IMR-90 (cell line): ENCODE measurements at regions not wholly inside any gene's neighbourhood (a gene's known extent, or its start where the extent isn't known, plus 50 kb on each side); places are given as distances from the start of the nearest gene placed in this dataset.

Experiments
- ATAC-seq: fragments of 200-7000 bp; cut with Tn5 transposase; 2 replicates; pipeline ENCODE4 v1.9.1; 2020; ENCODE audit warnings: low read depth, mild to moderate bottlenecking, moderate library complexity
- BruUV-seq: library from RNA; stranded (reverse); fragments of 400-500 nt; replicated peaks from 2 replicates; lab custom pipeline; 2021; lab: Mats Ljungman, UMichigan
- CTCF ChIA-PET: fragments of 300-600 bp; formaldehyde crosslinking; extraction: SDS; loops from one replicate; lab custom pipeline; 2021; ENCODE audit warnings: antibody characterized with exemption; lab: Yijun Ruan, JAX
- POLR2A ChIA-PET: fragments of 300-600 bp; sonication (Branson Sonifier 250); formaldehyde crosslinking; loops from one replicate; lab custom pipeline; 2022; ENCODE audit warnings: antibody characterized with exemption; ENCODE audit not compliant: unreplicated experiment; lab: Charles Lee
- DNase-seq: peaks from one replicate; pipeline ENCODE4 v3.0.0; 2013
- H2AFZ ChIP-seq: replicated peaks from 2 replicates; pipeline ENCODE3; 2013; ENCODE audit warnings: low read length, mild to moderate bottlenecking; ENCODE audit not compliant: poor library complexity
- H2AK5ac ChIP-seq: 2 replicates; pipeline ENCODE4 v1.6.1; 2013; ENCODE audit warnings: low read depth, low read length, inconsistent platforms
- H2AK9ac ChIP-seq: replicated peaks from 2 replicates; pipeline ENCODE3; 2013; ENCODE audit warnings: mild to moderate bottlenecking, low read depth, low read length, moderate library complexity; ENCODE audit not compliant: poor library complexity
- H2BK120ac ChIP-seq: 2 replicates; pipeline ENCODE4 v1.6.1; 2013; ENCODE audit warnings: low read depth, low read length, inconsistent platforms
- H2BK15ac ChIP-seq: 3 replicates; pipeline ENCODE4 v1.6.1; 2013; ENCODE audit warnings: low read depth, low read length, inconsistent platforms
- H2BK20ac ChIP-seq: 2 replicates; pipeline ENCODE4 v1.6.1; 2013; ENCODE audit warnings: low read depth, mild to moderate bottlenecking, inconsistent platforms, low read length, moderate library complexity
- H2BK5ac ChIP-seq: 2 replicates; pipeline ENCODE4 v1.6.1; 2013; ENCODE audit warnings: mild to moderate bottlenecking, low read depth, low read length, inconsistent platforms; ENCODE audit not compliant: poor library complexity, severe bottlenecking
- H3K14ac ChIP-seq: replicated peaks from 2 replicates; pipeline ENCODE4 v1.6.1; 2013; ENCODE audit warnings: low read depth, low read length, inconsistent platforms
- H3K18ac ChIP-seq: 2 replicates; pipeline ENCODE4 v1.6.1; 2013; ENCODE audit warnings: low read depth, low read length, control low read depth
- H3K23ac ChIP-seq: 2 replicates; pipeline ENCODE4 v1.6.1; 2013; ENCODE audit warnings: low read depth, low read length, inconsistent platforms
- H3K27ac ChIP-seq: 2 replicates; pipeline ENCODE4 v1.5.1; 2013; ENCODE audit warnings: mild to moderate bottlenecking, control low read depth, low read length; ENCODE audit not compliant: insufficient read depth
- H3K27me3 ChIP-seq: 2 replicates; pipeline ENCODE4 v1.6.1; 2013; ENCODE audit warnings: low read length; ENCODE audit not compliant: control insufficient read depth, insufficient read depth
- H3K36me3 ChIP-seq: 2 replicates; pipeline ENCODE4 v1.6.1; 2013; ENCODE audit warnings: low read length, mixed read lengths; ENCODE audit not compliant: control insufficient read depth, insufficient read depth
- H3K4ac ChIP-seq: 2 replicates; pipeline ENCODE4 v1.6.1; 2013; ENCODE audit warnings: low read depth, low read length, inconsistent platforms
- H3K4me1 ChIP-seq: 2 replicates; pipeline ENCODE4 v1.6.1; 2013; ENCODE audit warnings: low read length, mixed read lengths; ENCODE audit not compliant: control insufficient read depth, insufficient read depth
- H3K4me2 ChIP-seq: 2 replicates; pipeline ENCODE4 v1.6.1; 2013; ENCODE audit warnings: low read depth, mild to moderate bottlenecking, control low read depth, low read length, moderate library complexity
- H3K4me3 ChIP-seq: 2 replicates; pipeline ENCODE4 v1.5.1; 2013; ENCODE audit warnings: low read depth, mild to moderate bottlenecking, control low read depth, low read length, moderate library complexity; ENCODE audit not compliant: insufficient read depth
- H3K56ac ChIP-seq: 2 replicates; pipeline ENCODE4 v1.6.1; 2013; ENCODE audit warnings: low read length, inconsistent platforms; ENCODE audit not compliant: insufficient read depth; ENCODE audit errors: extremely low read depth
- H3K79me1 ChIP-seq, 2 experiments: 2 replicates each; pipeline ENCODE4 v1.6.1; 2013; ENCODE audit warnings: low read length in 2 of 2, inconsistent platforms in 1 of 2, low read depth in 1 of 2
- H3K9ac ChIP-seq: 2 replicates; pipeline ENCODE4 v1.6.1; 2013; ENCODE audit warnings: low read depth, low read length, control low read depth
- H3K9me1 ChIP-seq: 2 replicates; pipeline ENCODE4 v1.6.1; 2013; ENCODE audit warnings: low read length, inconsistent platforms; ENCODE audit not compliant: insufficient read depth
- H3K9me3 ChIP-seq: 2 replicates; pipeline ENCODE4 v1.6.1; 2013; ENCODE audit warnings: low read length; ENCODE audit not compliant: control insufficient read depth, insufficient read depth
- H4K20me1 ChIP-seq: 2 replicates; pipeline ENCODE4 v1.6.1; 2013; ENCODE audit warnings: low read length, inconsistent platforms; ENCODE audit not compliant: insufficient read depth
- H4K5ac ChIP-seq: 2 replicates; pipeline ENCODE4 v1.6.1; 2013; ENCODE audit warnings: mild to moderate bottlenecking, low read depth, low read length, control low read depth
- H4K8ac ChIP-seq, 2 experiments: 2 replicates each; pipeline ENCODE4 v1.6.1; 2013; ENCODE audit warnings: low read depth in 2 of 2, low read length in 2 of 2, control low read depth in 1 of 2, inconsistent platforms in 1 of 2
- H4K91ac ChIP-seq: 2 replicates; pipeline ENCODE4 v1.6.1; 2013; ENCODE audit warnings: low read depth, low read length, inconsistent platforms; ENCODE audit not compliant: insufficient read depth
- MAFK ChIP-seq: IDR thresholded peaks from 2 replicates; pipeline ENCODE4 v1.6.1; 2012; ENCODE audit warnings: low read depth, low read length, improper control_type of control experiment
- MXI1 ChIP-seq: IDR thresholded peaks from 2 replicates; pipeline ENCODE4 v1.6.1; 2012; ENCODE audit warnings: low read depth, mild to moderate bottlenecking, low read length, moderate library complexity, borderline replicate concordance
- NFE2L2 ChIP-seq: fragments of 150-350 bp; IDR thresholded peaks from 2 replicates; pipeline ENCODE4 v1.6.1; 2016; ENCODE audit warnings: low read depth, mild to moderate bottlenecking, low read length
- POLR2A ChIP-seq: IDR thresholded peaks from 2 replicates; pipeline ENCODE4 v1.6.1; 2012; ENCODE audit warnings: mild to moderate bottlenecking, low read depth, low read length
- RFX5 ChIP-seq: IDR thresholded peaks from 2 replicates; pipeline ENCODE4 v1.8.0; 2012; ENCODE audit warnings: low read depth, mild to moderate bottlenecking, low read length, moderate library complexity
- SMC3 ChIP-seq: fragments of 150-350 bp; IDR thresholded peaks from 2 replicates; pipeline ENCODE4 v1.6.1; 2016; ENCODE audit warnings: low read depth, mild to moderate bottlenecking, antibody characterized with exemption, low read length, moderate library complexity
- WGBS, 2 experiments: methylation state at CpG; one replicate each; pipeline versions ENCODE4 v1.1.5 to v1.1.7; 2013; ENCODE audit warnings: missing lambda C conversion rate in 2 of 2; ENCODE audit not compliant: insufficient read length in 1 of 2; ENCODE audit errors: extremely low coverage in 2 of 2; 5-methylcytosine and 5-hydroxymethylcytosine counted together
- dilution Hi-C: fragments of 300-500 bp; cut with HindIII; formaldehyde crosslinking; loops from one replicate; pipeline ENCODE4 v1.14.3; 2018; ENCODE audit warnings: low sequenced_read_pairs; ENCODE audit not compliant: unreplicated experiment
- in situ Hi-C: fragments of 300-500 bp; cut with MboI; formaldehyde crosslinking; loops from 3 replicates; pipeline ENCODE4 v1.14.3; 2019; ENCODE audit warnings: low sequenced_read_pairs, inconsistent platforms, mixed read lengths
- intact Hi-C: fragments of 100-400 bp; cut with micrococcal nuclease; formaldehyde crosslinking; loops from 2 replicates; pipeline ENCODE4 v1.10.0; 2022

DNA sequence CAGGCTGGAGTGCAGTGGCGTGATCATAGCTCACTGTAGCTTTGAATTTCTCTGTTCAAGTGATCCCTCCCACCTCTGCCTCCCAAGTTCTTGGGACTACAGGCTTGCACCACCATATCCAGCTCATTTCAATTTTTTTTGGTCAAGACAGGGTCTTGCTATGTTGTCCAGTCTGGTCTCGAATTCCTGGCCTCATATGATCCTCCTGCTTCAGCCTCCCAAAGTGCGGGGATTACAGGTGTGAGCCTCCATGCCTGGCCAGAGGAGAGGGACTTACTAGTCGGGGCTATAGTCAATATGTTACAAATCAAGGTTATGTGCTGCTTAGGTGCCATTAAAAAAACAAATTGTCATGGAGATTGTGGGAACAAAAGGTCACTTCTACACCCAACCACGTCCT lies 105.3 kb upstream of the GALNT17 start:
- Histone ChIP-seq H3K23ac (no peak overlapping the region), H2AFZ (no peak overlapping the region), H2BK5ac (no peak overlapping the region), H3K14ac (no peak overlapping the region), H2AK5ac (no peak overlapping the region), H3K27ac (no peak overlapping the region), H3K79me1 (no peaks in the 10 kb centered on the region), H2BK120ac (no peak overlapping the region), H3K9ac (no peak overlapping the region), H3K27me3 (no peaks in the 10 kb centered on the region), H4K8ac (no peak overlapping the region), H2BK15ac (no peak overlapping the region), H3K9me1 (no peaks in the 10 kb centered on the region), H3K4me2 (no peak overlapping the region), H4K20me1 (no peaks in the 10 kb centered on the region), H2BK20ac (no peak overlapping the region), H3K4me3 (no peak overlapping the region), H2AK9ac (no peak overlapping the region), H4K91ac (no peak overlapping the region), H3K36me3 (no peaks in the 10 kb centered on the region), H3K4me1 (no peaks in the 10 kb centered on the region), H4K5ac (no peak overlapping the region), H3K18ac (no peak overlapping the region), H3K56ac (no peak overlapping the region), H3K9me3 (peaks cover 28% of the 10 kb centered on the region), H3K4ac (no peak overlapping the region)
- CTCF ChIA-PET = no interaction called here
- dilution Hi-C loops (no loop called here), in situ Hi-C loops (no loop called here), intact Hi-C loops (no loop called here)
- ATAC-seq (no peak), DNase-seq (no peak)
- BruUV-seq = no TSS peak
- TF ChIP-seq POLR2A = no peak
- TF ChIP-seq SMC3 = no peak
- TF ChIP-seq RFX5 = no peak
- no peak for TF ChIP-seq MAFK
- TF ChIP-seq NFE2L2 = no peak
- TF ChIP-seq MXI1 = no peak
- POLR2A ChIA-PET = no interaction called here
- WGBS, 2 experiments = 20% methylated on average over 1 of the region's 5 CpGs; no CpG with 5 or more reads in 1 of the 2 experiments
